Mesendoderm (in vitro differentiated cells): ENCODE measurements at regions not wholly inside any gene's neighbourhood (a gene's known extent, or its start where the extent isn't known, plus 50 kb on each side); places are given as distances from the start of the nearest gene placed in this dataset.

Experiments
- DNase-seq: peaks from one replicate; pipeline ENCODE4 v3.0.0; 2013
- H2AK5ac ChIP-seq: 2 replicates; pipeline ENCODE4 v1.6.1; 2013; ENCODE audit warnings: low read length, inconsistent platforms
- H2BK120ac ChIP-seq: 2 replicates; pipeline ENCODE4 v1.6.1; 2013; ENCODE audit warnings: low read depth, mild to moderate bottlenecking, low read length, moderate library complexity, mixed read lengths
- H2BK15ac ChIP-seq: replicated peaks from 2 replicates; pipeline ENCODE4 v1.6.1; 2013; ENCODE audit warnings: low read depth, mild to moderate bottlenecking, moderate library complexity
- H2BK5ac ChIP-seq: 2 replicates; pipeline ENCODE4 v1.6.1; 2013; ENCODE audit warnings: low read length, inconsistent platforms
- H3K18ac ChIP-seq: 2 replicates; pipeline ENCODE4 v1.6.1; 2013; ENCODE audit warnings: mild to moderate bottlenecking, low read length, mixed read lengths
- H3K23ac ChIP-seq: one replicate; pipeline ENCODE4 v1.6.1; 2013; ENCODE audit warnings: low read length
- H3K27ac ChIP-seq: 2 replicates; pipeline ENCODE4 v1.5.1; 2013; ENCODE audit warnings: low read depth, mild to moderate bottlenecking, inconsistent platforms, low read length, moderate library complexity
- H3K27me3 ChIP-seq: 2 replicates; pipeline ENCODE4 v1.6.1; 2013; ENCODE audit warnings: low read length, control low read depth, mild to moderate bottlenecking, inconsistent platforms; ENCODE audit not compliant: insufficient read depth, poor library complexity
- H3K36me3 ChIP-seq: 2 replicates; pipeline ENCODE4 v1.6.1; 2013; ENCODE audit warnings: low read length, inconsistent platforms; ENCODE audit not compliant: control insufficient read depth, insufficient read depth
- H3K4ac ChIP-seq: one replicate; pipeline ENCODE4 v1.6.1; 2013; ENCODE audit warnings: low read depth, mild to moderate bottlenecking, low read length, moderate library complexity
- H3K4me1 ChIP-seq: 2 replicates; pipeline ENCODE4 v1.6.1; 2013; ENCODE audit warnings: low read depth, low read length, inconsistent platforms; ENCODE audit not compliant: control insufficient read depth
- H3K4me2 ChIP-seq: 2 replicates; pipeline ENCODE4 v1.6.1; 2013; ENCODE audit warnings: low read length
- H3K4me3 ChIP-seq: 2 replicates; pipeline ENCODE4 v1.5.1; 2013; ENCODE audit warnings: mild to moderate bottlenecking, low read length
- H3K56ac ChIP-seq: one replicate; pipeline ENCODE4 v1.6.1; 2013; ENCODE audit warnings: low read length
- H3K79me1 ChIP-seq: 2 replicates; pipeline ENCODE4 v1.6.1; 2013; ENCODE audit warnings: low read length, inconsistent platforms
- H3K79me2 ChIP-seq: 2 replicates; pipeline ENCODE4 v1.6.1; 2013; ENCODE audit warnings: mild to moderate bottlenecking, low read length; ENCODE audit not compliant: control insufficient read depth, insufficient read depth
- H3K9ac ChIP-seq: 2 replicates; pipeline ENCODE4 v1.6.1; 2013; ENCODE audit warnings: low read length, inconsistent platforms
- H4K5ac ChIP-seq: one replicate; pipeline ENCODE4 v1.6.1; 2013; ENCODE audit warnings: low read length
- H4K8ac ChIP-seq: one replicate; pipeline ENCODE4 v1.6.1; 2013; ENCODE audit warnings: low read depth, mild to moderate bottlenecking, control low read depth, low read length, moderate library complexity
- WGBS: extraction: QIAGEN DNeasy Blood & Tissue Kit; methylation state at CpG from one replicate; pipeline ENCODE4 v1.1.7; 2013; ENCODE audit warnings: low lambda C conversion rate, missing lambda C conversion rate; ENCODE audit not compliant: insufficient coverage; ENCODE audit errors: extremely low coverage; 5-methylcytosine and 5-hydroxymethylcytosine counted together

DNA sequence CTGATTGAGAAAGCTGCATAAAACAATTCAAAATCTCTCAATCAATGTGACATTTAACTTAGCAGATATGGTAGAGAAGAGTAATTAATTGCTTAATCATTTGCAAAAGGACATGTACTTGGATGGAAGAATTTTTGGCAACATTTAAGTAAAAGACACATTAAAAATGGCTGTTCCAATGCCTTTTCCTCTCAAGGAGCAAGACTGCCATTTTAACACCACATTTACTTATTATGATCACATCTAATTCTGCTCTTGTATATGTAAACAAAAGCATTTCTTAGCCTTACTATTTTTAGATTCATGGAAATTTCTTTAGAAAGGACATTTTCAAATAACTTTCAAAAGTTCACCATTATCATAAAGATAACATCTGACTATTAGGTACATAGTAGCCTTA is 360.0 kb downstream of the HINT1 start:
- Histone ChIP-seq H3K79me1 (no peaks in the 10 kb centered on the region), H3K36me3 (no peaks in the 10 kb centered on the region), H3K9ac (no peak overlapping the region), H3K4ac (no peak overlapping the region), H3K23ac (no peak overlapping the region), H3K79me2 (no peaks in the 10 kb centered on the region), H2BK120ac (no peak overlapping the region), H3K4me3 (no peak overlapping the region), H3K27ac (no peak overlapping the region), H3K18ac (no peak overlapping the region), H3K27me3 (no peaks in the 10 kb centered on the region), H3K4me1 (no peaks in the 10 kb centered on the region), H3K4me2 (no peak overlapping the region), H2AK5ac (no peak overlapping the region), H4K5ac (no peak overlapping the region), H4K8ac (no peak overlapping the region), H2BK15ac (no peak overlapping the region), H2BK5ac (no peak overlapping the region), H3K56ac (no peak overlapping the region)
- DNase-seq, result no peak

GRCh38 chr5:130801963-130802362 is 363.1 kb downstream of the HINT1 start:
- Histone ChIP-seq H3K4me1 (no peaks in the 10 kb centered on the region), H2BK15ac (no peak overlapping the region), H2AK5ac (no peak overlapping the region), H3K4me3 (no peak overlapping the region), H4K8ac (no peak overlapping the region), H3K27ac (no peak overlapping the region), H3K9ac (no peak overlapping the region), H3K18ac (no peak overlapping the region), H3K36me3 (no peaks in the 10 kb centered on the region), H3K27me3 (no peaks in the 10 kb centered on the region), H3K23ac (no peak overlapping the region), H3K4me2 (no peak overlapping the region), H3K4ac (no peak overlapping the region), H2BK5ac (no peak overlapping the region), H3K79me1 (no peaks in the 10 kb centered on the region), H2BK120ac (no peak overlapping the region), H3K56ac (no peak overlapping the region), H4K5ac (no peak overlapping the region), H3K79me2 (no peaks in the 10 kb centered on the region)
- DNase-seq, result no peak
- no CpG with 5 or more reads among the region's 2 CpGs for WGBS

GRCh38 chr5:130799015-130799414 is 366.0 kb downstream of the HINT1 start:
- Histone ChIP-seq H2BK15ac (no peak overlapping the region), H4K5ac (no peak overlapping the region), H3K27ac (no peak overlapping the region), H2AK5ac (no peak overlapping the region), H3K4me2 (no peak overlapping the region), H4K8ac (no peak overlapping the region), H2BK120ac (no peak overlapping the region), H3K18ac (no peak overlapping the region), H3K4me1 (no peaks in the 10 kb centered on the region), H2BK5ac (no peak overlapping the region), H3K23ac (no peak overlapping the region), H3K27me3 (no peaks in the 10 kb centered on the region), H3K79me2 (no peaks in the 10 kb centered on the region), H3K9ac (no peak overlapping the region), H3K56ac (no peak overlapping the region), H3K4me3 (no peak overlapping the region), H3K79me1 (no peaks in the 10 kb centered on the region), H3K4ac (no peak overlapping the region), H3K36me3 (no peaks in the 10 kb centered on the region)
- DNase-seq, result no peak

- Histone ChIP-seq H2AK5ac (no peak overlapping the region), H3K23ac (no peak overlapping the region), H3K4me2 (no peak overlapping the region), H3K18ac (no peak overlapping the region), H3K79me1 (no peaks in the 10 kb centered on the region), H4K8ac (no peak overlapping the region), H2BK120ac (no peak overlapping the region), H3K79me2 (no peaks in the 10 kb centered on the region), H3K27me3 (no peaks in the 10 kb centered on the region), H3K4ac (no peak overlapping the region), H2BK5ac (no peak overlapping the region), H3K56ac (no peak overlapping the region), H2BK15ac (no peak overlapping the region), H3K4me1 (no peaks in the 10 kb centered on the region), H4K5ac (no peak overlapping the region), H3K36me3 (no peaks in the 10 kb centered on the region), H3K27ac (no peak overlapping the region), H3K4me3 (no peak overlapping the region), H3K9ac (no peak overlapping the region)
- no peak for DNase-seq
- WGBS, result 100% methylated on average over 1 of the region's 3 CpGs
These were observed 367.8 kb downstream of the HINT1 start for GRCh38 chr5:130797303-130797702.

GRCh38 chr5:130796902-130797301 is 368.2 kb downstream of the HINT1 start:
- no peak overlapping the region for H3K9ac ChIP-seq

GRCh38 chr5:130796032-130796431 is 369.0 kb downstream of the HINT1 start:
- WGBS, result no CpG with 5 or more reads among the region's 2 CpGs
- DNase-seq, result no peak
- Histone ChIP-seq H3K9ac (no peak overlapping the region), H3K27ac (no peak overlapping the region), H2BK120ac (no peak overlapping the region), H3K18ac (no peak overlapping the region), H3K27me3 (no peaks in the 10 kb centered on the region), H4K5ac (no peak overlapping the region), H3K79me2 (no peaks in the 10 kb centered on the region), H3K4me2 (no peak overlapping the region), H2AK5ac (no peak overlapping the region), H3K23ac (no peak overlapping the region), H3K4me3 (no peak overlapping the region), H3K4me1 (no peaks in the 10 kb centered on the region), H2BK15ac (no peak overlapping the region), H4K8ac (no peak overlapping the region), H3K36me3 (no peaks in the 10 kb centered on the region), H2BK5ac (no peak overlapping the region), H3K4ac (no peak overlapping the region), H3K79me1 (no peaks in the 10 kb centered on the region), H3K56ac (no peak overlapping the region)

More at GRCh38 chr5:130796902-130797301, 368.2 kb downstream of the HINT1 start:
- no peak overlapping the region for H2BK120ac ChIP-seq
- no peak overlapping the region for H3K4ac ChIP-seq
- no peaks in the 10 kb centered on the region for H3K4me1 ChIP-seq
- H3K79me1 ChIP-seq, result no peaks in the 10 kb centered on the region
- H3K27ac ChIP-seq, result no peak overlapping the region
- H3K4me2 ChIP-seq, result no peak overlapping the region
- no peaks in the 10 kb centered on the region for H3K27me3 ChIP-seq
- no peak overlapping the region for H4K8ac ChIP-seq
- H2AK5ac ChIP-seq, result no peak overlapping the region
- no peak overlapping the region for H3K18ac ChIP-seq
- no peak overlapping the region for H3K4me3 ChIP-seq
- H2BK5ac ChIP-seq, result no peak overlapping the region
- H3K36me3 ChIP-seq, result no peaks in the 10 kb centered on the region
- H3K56ac ChIP-seq, result no peak overlapping the region
- no CpG with 5 or more reads among the region's 2 CpGs for WGBS
- no peak overlapping the region for H2BK15ac ChIP-seq
- peak; percentile 3 for DNase-seq
- H3K79me2 ChIP-seq, result no peaks in the 10 kb centered on the region
- H4K5ac ChIP-seq, result no peak overlapping the region
- no peak overlapping the region for H3K23ac ChIP-seq
